ENCODE measurements at regions not wholly inside any gene's neighbourhood (a gene's known extent, or its start where the extent isn't known, plus 50 kb on each side); places are given as distances from the start of the nearest gene placed in this dataset.

DNA sequence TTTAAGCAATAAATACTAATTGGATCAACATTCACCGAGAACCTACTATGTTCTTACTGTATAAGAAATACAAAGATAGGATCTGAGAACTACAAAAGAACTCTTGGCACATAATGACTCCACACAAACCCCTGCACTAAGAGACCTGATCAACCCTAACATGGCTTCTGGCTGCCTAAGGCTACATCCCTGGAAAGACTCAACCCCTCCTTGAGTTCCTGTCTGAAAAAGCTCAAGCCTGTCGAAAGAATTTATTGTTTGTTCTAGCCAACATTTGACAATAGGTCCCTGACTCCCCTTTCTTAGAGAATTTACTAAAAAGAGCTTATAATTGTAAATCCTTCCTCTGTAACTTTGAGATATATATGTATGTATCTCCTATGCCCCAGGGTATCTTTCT, 125.3 kb upstream of the SGCE start:
- TF ChIP-seq, protein P1, sequence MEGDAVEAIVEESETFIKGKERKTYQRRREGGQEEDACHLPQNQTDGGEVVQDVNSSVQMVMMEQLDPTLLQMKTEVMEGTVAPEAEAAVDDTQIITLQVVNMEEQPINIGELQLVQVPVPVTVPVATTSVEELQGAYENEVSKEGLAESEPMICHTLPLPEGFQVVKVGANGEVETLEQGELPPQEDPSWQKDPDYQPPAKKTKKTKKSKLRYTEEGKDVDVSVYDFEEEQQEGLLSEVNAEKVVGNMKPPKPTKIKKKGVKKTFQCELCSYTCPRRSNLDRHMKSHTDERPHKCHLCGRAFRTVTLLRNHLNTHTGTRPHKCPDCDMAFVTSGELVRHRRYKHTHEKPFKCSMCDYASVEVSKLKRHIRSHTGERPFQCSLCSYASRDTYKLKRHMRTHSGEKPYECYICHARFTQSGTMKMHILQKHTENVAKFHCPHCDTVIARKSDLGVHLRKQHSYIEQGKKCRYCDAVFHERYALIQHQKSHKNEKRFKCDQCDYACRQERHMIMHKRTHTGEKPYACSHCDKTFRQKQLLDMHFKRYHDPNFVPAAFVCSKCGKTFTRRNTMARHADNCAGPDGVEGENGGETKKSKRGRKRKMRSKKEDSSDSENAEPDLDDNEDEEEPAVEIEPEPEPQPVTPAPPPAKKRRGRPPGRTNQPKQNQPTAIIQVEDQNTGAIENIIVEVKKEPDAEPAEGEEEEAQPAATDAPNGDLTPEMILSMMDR (IDR thresholded peaks at IDR 0.05; ENCODE audit: poor library complexity): no peak
- no peak for TF ChIP-seq EZH2 (IDR thresholded peaks at IDR 0.05; ENCODE audit: borderline replicate concordance)
- TF ChIP-seq EZH2phosphoT487 (IDR thresholded peaks at IDR 0.05; ENCODE audit: low read depth, severe bottlenecking, unreplicated experiment): no peak
